SK-N-SH (cell line): ENCODE measurements at regions not wholly inside any gene's neighbourhood (a gene's known extent, or its start where the extent isn't known, plus 50 kb on each side); places are given as distances from the start of the nearest gene placed in this dataset.

Experiments used
- CTCF ChIA-PET: fragments of 300-600, 350-600 bp; formaldehyde crosslinking; extraction: SDS; loops from one replicate; lab custom pipeline; 2021; lab: Yijun Ruan, JAX
- POLR2A ChIA-PET: fragments of 350-600 bp; sonication (Branson Sonifier 250); formaldehyde crosslinking; extraction: SDS; loops from one replicate; lab custom pipeline; 2020; ENCODE audit warnings: antibody characterized with exemption, inconsistent platforms; lab: Yijun Ruan, JAX
- DNase-seq: peaks from one replicate; pipeline ENCODE4 v3.0.0; 2012
- H2AFZ ChIP-seq: fragments of 200-600 bp; sonication (generic); 2 replicates; pipeline ENCODE4 v1.8.1; 2016; ENCODE audit warnings: antibody characterized with exemption, mild to moderate bottlenecking, low read depth
- H3F3A ChIP-seq: fragments of 200-600 bp; sonication (generic); replicated peaks from 2 replicates; pipeline ENCODE3; 2016; ENCODE audit warnings: antibody characterized with exemption, mild to moderate bottlenecking; ENCODE audit not compliant: insufficient read depth
- H3K27ac ChIP-seq, 2 experiments: fragments of 200-500 bp in 1 of 2; fragments of 200-600 bp in 1 of 2; sonication (Bioruptor generic) in 1 of 2; sonication (generic), shearing (Covaris generic) in 1 of 2; 2 replicates each; pipeline versions ENCODE4 v1.5.1 to v1.6.1; 2014 to 2016; ENCODE audit warnings: low read depth in 2 of 2, inconsistent platforms in 1 of 2, low read length in 1 of 2, mild to moderate bottlenecking in 1 of 2, mixed read lengths in 1 of 2
- H3K27me3 ChIP-seq: fragments of 200-600 bp; sonication (generic), shearing (Covaris generic); 2 replicates; pipeline ENCODE4 v1.6.1; 2016; ENCODE audit warnings: mixed run types; ENCODE audit not compliant: insufficient read depth
- H3K36me3 ChIP-seq, 2 experiments: fragments of 200-500 bp in 1 of 2; fragments of 200-600 bp in 1 of 2; sonication (Bioruptor generic) in 1 of 2; sonication (generic) in 1 of 2; replicated peaks in 1 of 2; 2 replicates each; pipeline versions ENCODE3 to v1.5.1; 2014 to 2016; ENCODE audit warnings: low read length in 1 of 2, mild to moderate bottlenecking in 1 of 2; ENCODE audit not compliant: insufficient read depth in 2 of 2, control insufficient read depth in 1 of 2
- H3K4me1 ChIP-seq, 2 experiments: fragments of 200-500 bp in 1 of 2; fragments of 200-600 bp in 1 of 2; sonication (Bioruptor generic) in 1 of 2; sonication (generic), shearing (Covaris generic) in 1 of 2; 2 replicates each; pipeline versions ENCODE4 v1.5.1 to v1.6.1; 2014 to 2016; ENCODE audit warnings: low read depth in 1 of 2, low read length in 1 of 2, mixed run types in 1 of 2; ENCODE audit not compliant: insufficient read depth in 2 of 2, control insufficient read depth in 1 of 2
- H3K4me2 ChIP-seq: fragments of 200-600 bp; sonication (generic), shearing (Covaris generic); 2 replicates; pipeline ENCODE4 v1.6.1; 2017; ENCODE audit warnings: mixed run types
- H3K4me3 ChIP-seq, 2 experiments: fragments of 200-500 bp in 1 of 2; fragments of 200-600 bp in 1 of 2; sonication (Bioruptor generic) in 1 of 2; sonication (generic), shearing (Covaris generic) in 1 of 2; 2 replicates each; pipeline versions ENCODE4 v1.5.1 to v1.8.1; 2014 to 2016; ENCODE audit warnings: low read depth in 2 of 2, inconsistent platforms in 1 of 2, low read length in 1 of 2, mild to moderate bottlenecking in 1 of 2, mixed read lengths in 1 of 2, moderate library complexity in 1 of 2
- H3K79me2 ChIP-seq: fragments of 200-600 bp; sonication (generic); 2 replicates; pipeline ENCODE4 v1.8.1; 2017; ENCODE audit warnings: mild to moderate bottlenecking; ENCODE audit not compliant: insufficient read depth
- H3K9ac ChIP-seq: fragments of 200-600 bp; sonication (generic); 2 replicates; pipeline ENCODE4 v1.6.1; 2017; ENCODE audit warnings: mixed run types
- H3K9me2 ChIP-seq: fragments of 200-600 bp; sonication (generic); 2 replicates; pipeline ENCODE4 v1.6.1; 2017; ENCODE audit warnings: mixed run types
- H3K9me3 ChIP-seq: fragments of 200-600 bp; sonication (generic); 2 replicates; pipeline ENCODE4 v1.6.1; 2017; ENCODE audit warnings: mixed run types, mild to moderate bottlenecking, moderate library complexity
- H4K20me1 ChIP-seq: fragments of 200-600 bp; sonication (generic); 2 replicates; pipeline ENCODE4 v1.6.1; 2017; ENCODE audit warnings: mild to moderate bottlenecking, mixed run types; ENCODE audit not compliant: insufficient read depth
- CTCF ChIP-seq: fragments of 200-600 bp; sonication (generic); IDR thresholded peaks from 2 replicates; pipeline ENCODE4 v1.6.1; 2017; ENCODE audit warnings: antibody characterized with exemption, mild to moderate bottlenecking, moderate library complexity
- EP300 ChIP-seq, 2 experiments: IDR thresholded peaks; 2 replicates each; pipeline versions ENCODE4 v1.4.0 to v1.6.1; 2012; ENCODE audit warnings: borderline replicate concordance in 1 of 2, low read depth in 1 of 2, low read length in 1 of 2
- IRF3 ChIP-seq: fragments of 150-350 bp; IDR thresholded peaks from 2 replicates; pipeline ENCODE4 v1.6.1; 2016; ENCODE audit warnings: mild to moderate bottlenecking, low read depth, low read length
- MXI1 ChIP-seq: IDR thresholded peaks from 2 replicates; pipeline ENCODE4 v1.6.1; 2012; ENCODE audit warnings: mild to moderate bottlenecking, low read depth, low read length, improper control_type of control experiment
- NFIC ChIP-seq: IDR thresholded peaks from 2 replicates; pipeline ENCODE4 v1.4.0; 2012; ENCODE audit warnings: borderline replicate concordance
- RAD21 ChIP-seq: IDR thresholded peaks from 2 replicates; pipeline ENCODE4 v1.6.1; 2012; ENCODE audit warnings: mild to moderate bottlenecking, low read length
- SIN3A ChIP-seq: IDR thresholded peaks from 2 replicates; pipeline ENCODE4 v1.6.1; 2012; ENCODE audit warnings: low read depth, mild to moderate bottlenecking, low read length, moderate library complexity, borderline replicate concordance
- YY1 ChIP-seq: IDR thresholded peaks from 2 replicates; pipeline ENCODE4 v1.4.0; 2012; ENCODE audit warnings: low read depth, mild to moderate bottlenecking
- ZBTB33 ChIP-seq: IDR thresholded peaks from 2 replicates; pipeline ENCODE4 v1.4.0; 2012; ENCODE audit warnings: low read depth, borderline replicate concordance
- WGBS: methylation state at CpG from one replicate; pipeline ENCODE4 v1.1.6; 2017; ENCODE audit warnings: low lambda C conversion rate; 5-methylcytosine and 5-hydroxymethylcytosine counted together

- H3K4me2 ChIP-seq = no peak overlapping the region
- no peak for DNase-seq
- H3K27ac ChIP-seq = no peak overlapping the region
- H3K4me1 ChIP-seq = no peaks in the 10 kb centered on the region
- H3F3A ChIP-seq = no peaks in the 10 kb centered on the region
- 33% methylated on average over 3 of the region's 3 CpGs for WGBS
- H2AFZ ChIP-seq = no peak overlapping the region
- peaks cover 3% of the 10 kb centered on the region; the same call in 1 of the 2 replicates for H3K9me3 ChIP-seq
- H3K27me3 ChIP-seq = no peaks in the 10 kb centered on the region
- TF ChIP-seq SIN3A = no peak
- no peak for TF ChIP-seq MXI1
- TF ChIP-seq IRF3 = no peak
- no peak for TF ChIP-seq NFIC
- no peak for TF ChIP-seq CTCF
- TF ChIP-seq EP300 (IDR thresholded peaks at IDR 0.05; ENCODE audit: borderline replicate concordance in 1 of 2, low read depth in 1 of 2, low read length in 1 of 2) = no peak
- no peak for TF ChIP-seq RAD21
- no peak for TF ChIP-seq ZBTB33
- H3K36me3 ChIP-seq = no peaks in the 10 kb centered on the region
- no peak overlapping the region for H3K9ac ChIP-seq
- H3K9me2 ChIP-seq = no peaks in the 10 kb centered on the region
- H4K20me1 ChIP-seq = no peaks in the 10 kb centered on the region
- ChIA-PET CTCF (no interaction called here), POLR2A (no interaction called here)
- H3K4me3 ChIP-seq = no peak overlapping the region
- H3K79me2 ChIP-seq = no peaks in the 10 kb centered on the region
These were observed 813.7 kb downstream of the DTWD2 start for GRCh38 chr5:118174671-118175070.

GRCh38 chr5:118173340-118173739 lies 815.0 kb downstream of the DTWD2 start:
- ChIA-PET POLR2A (no interaction called here), CTCF (no interaction called here)
- TF ChIP-seq YY1 = no peak
- DNase-seq = no peak
- no peaks in the 10 kb centered on the region for H3K36me3 ChIP-seq
- peaks cover 3% of the 10 kb centered on the region; the same call in 1 of the 2 replicates for H3K9me3 ChIP-seq
- no peak overlapping the region for H3K9ac ChIP-seq
- no peaks in the 10 kb centered on the region for H3F3A ChIP-seq
- no peaks in the 10 kb centered on the region for H3K79me2 ChIP-seq
- no peak overlapping the region for H3K4me2 ChIP-seq
- H3K27me3 ChIP-seq = no peaks in the 10 kb centered on the region
- H3K9me2 ChIP-seq = no peaks in the 10 kb centered on the region
- no peak overlapping the region for H3K27ac ChIP-seq
- 84% methylated on average over 5 of the region's 5 CpGs for WGBS
- no peaks in the 10 kb centered on the region for H4K20me1 ChIP-seq
- no peak overlapping the region for H2AFZ ChIP-seq
- H3K4me1 ChIP-seq = no peaks in the 10 kb centered on the region
- H3K4me3 ChIP-seq = no peak overlapping the region
